ENCODE measurements at regions not wholly inside any gene's neighbourhood (a gene's known extent, or its start where the extent isn't known, plus 50 kb on each side); places are given as distances from the start of the nearest gene placed in this dataset.
"Not testable (repeated sequence)": the region's sequence is repeated elsewhere in the genome, so short reads cannot be mapped to it uniquely, and the experiment has no call there.

GRCh38 chr11:67799808-67800207 lies 125.4 kb upstream of the ALDH3B2 start:
- intact Hi-C loops (cut with DNase I); H3K27me3 ChIP-seq; H3K36me3 ChIP-seq; H3K4me1 ChIP-seq; H3K27ac ChIP-seq; H3K4me3 ChIP-seq; DNase-seq; H3K9me3 ChIP-seq; ATAC-seq: not testable (repeated sequence)
- TF ChIP-seq CTCF (IDR thresholded peaks at IDR 0.05), result peak; percentile 53

- ATAC-seq; H3K27me3 ChIP-seq; H3K4me1 ChIP-seq; H3K4me3 ChIP-seq; DNase-seq; H3K27ac ChIP-seq; H3K36me3 ChIP-seq; intact Hi-C loops (cut with DNase I); H3K9me3 ChIP-seq: not testable (repeated sequence)
Observed at GRCh38 chr11:67797726-67798521, 123.5 kb upstream of the ALDH3B2 start.

- no peak for ATAC-seq
- intact Hi-C loops (cut with DNase I), result no loop called here
Observed at GRCh38 chr11:67795746-67796145, 121.3 kb upstream of the ALDH3B2 start.

GRCh38 chr11:67793750-67794149 lies 119.3 kb upstream of the ALDH3B2 start:
- H3K4me3 ChIP-seq; H3K27me3 ChIP-seq; H3K9me3 ChIP-seq; H3K27ac ChIP-seq; ATAC-seq; H3K4me1 ChIP-seq; intact Hi-C loops (cut with DNase I); H3K36me3 ChIP-seq: not testable (repeated sequence)
- peak; percentile 1 for DNase-seq

More at GRCh38 chr11:67795746-67796145, 121.3 kb upstream of the ALDH3B2 start:
- DNase-seq, result no peak
- no peak overlapping the region for H3K27ac ChIP-seq
- H3K27me3 ChIP-seq, result no peaks in the 10 kb centered on the region
- no peaks in the 10 kb centered on the region for H3K36me3 ChIP-seq
- H3K4me1 ChIP-seq, result no peaks in the 10 kb centered on the region
- H3K4me3 ChIP-seq, result no peak overlapping the region
- no peaks in the 10 kb centered on the region for H3K9me3 ChIP-seq
- no peak for TF ChIP-seq CTCF (IDR thresholded peaks at IDR 0.05)

- DNase-seq, result peak; percentile 23
- TF ChIP-seq CTCF (IDR thresholded peaks at IDR 0.05), result peak; percentile 64
- intact Hi-C loops (cut with DNase I), result not testable (repeated sequence)
Observed at GRCh38 chr11:67792273-67792990, 118.0 kb upstream of the ALDH3B2 start.

GRCh38 chr11:67791598-67792170 lies 117.3 kb upstream of the ALDH3B2 start:
- H3K9me3 ChIP-seq; DNase-seq; H3K4me3 ChIP-seq; H3K4me1 ChIP-seq; H3K27me3 ChIP-seq; H3K36me3 ChIP-seq; H3K27ac ChIP-seq; intact Hi-C loops (cut with DNase I): not testable (repeated sequence)
- ATAC-seq, result peak; percentile 49

More at GRCh38 chr11:67792273-67792990, 118.0 kb upstream of the ALDH3B2 start:
- H3K27me3 ChIP-seq, H3K27ac ChIP-seq, H3K4me1 ChIP-seq, H3K4me3 ChIP-seq, ATAC-seq, H3K36me3 ChIP-seq, H3K9me3 ChIP-seq: not testable (repeated sequence)

- H3K4me1 ChIP-seq; H3K27me3 ChIP-seq; ATAC-seq; H3K4me3 ChIP-seq; H3K9me3 ChIP-seq; H3K27ac ChIP-seq; intact Hi-C loops (cut with DNase I); H3K36me3 ChIP-seq: not testable (repeated sequence)
- peak; percentile 70 for DNase-seq
Observed at GRCh38 chr11:67788341-67788695, 113.9 kb upstream of the ALDH3B2 start.

- H3K27ac ChIP-seq; H3K27me3 ChIP-seq; DNase-seq; H3K36me3 ChIP-seq; H3K9me3 ChIP-seq; H3K4me3 ChIP-seq; H3K4me1 ChIP-seq; intact Hi-C loops (cut with DNase I); ATAC-seq: not testable (repeated sequence)
Observed at GRCh38 chr11:67787681-67788340, 113.4 kb upstream of the ALDH3B2 start.

GRCh38 chr11:67781967-67782366 lies 107.5 kb upstream of the ALDH3B2 start:
- H3K27me3 ChIP-seq; ATAC-seq; intact Hi-C loops (cut with DNase I): not testable (repeated sequence)

GRCh38 chr11:67781506-67781905 lies 107.1 kb upstream of the ALDH3B2 start:
- H3K9me3 ChIP-seq; H3K27me3 ChIP-seq; ATAC-seq; H3K4me1 ChIP-seq; intact Hi-C loops (cut with DNase I); H3K4me3 ChIP-seq; H3K36me3 ChIP-seq; H3K27ac ChIP-seq; DNase-seq: not testable (repeated sequence)

More at GRCh38 chr11:67781967-67782366, 107.5 kb upstream of the ALDH3B2 start:
- not testable (repeated sequence) for H3K36me3 ChIP-seq, H3K27ac ChIP-seq, H3K4me1 ChIP-seq, H3K4me3 ChIP-seq, DNase-seq, H3K9me3 ChIP-seq

Measured in upper lobe of right lung (tissue), 1 donor.